ENCODE measurements at regions not wholly inside any gene's neighbourhood (a gene's known extent, or its start where the extent isn't known, plus 50 kb on each side); places are given as distances from the start of the nearest gene placed in this dataset.

- TF ChIP-seq POLR2AphosphoS5 (IDR thresholded peaks at IDR 0.05; ENCODE audit: low read depth, low read length) (no peak), SIN3A (IDR thresholded peaks at IDR 0.05; ENCODE audit: borderline replicate concordance, insufficient read depth, low read length) (no peak), REST (IDR thresholded peaks at IDR 0.05; ENCODE audit: insufficient read depth in 1 of 2, low read depth in 2 of 2, low read length in 2 of 2) (no peak), TAF1 (IDR thresholded peaks at IDR 0.05; ENCODE audit: borderline replicate concordance, insufficient read depth, low read length) (no peak), FOXP2 (optimal IDR thresholded peaks at IDR 0.05; ENCODE audit: borderline replicate concordance, extremely low read depth, extremely low read length, insufficient read depth) (no peak)
Observed at GRCh38 chr15:85324202-85324601, 56.2 kb upstream of the AKAP13 start.

Measured in PFSK-1 (cell line).